ENCODE measurements at regions not wholly inside any gene's neighbourhood (a gene's known extent, or its start where the extent isn't known, plus 50 kb on each side); places are given as distances from the start of the nearest gene placed in this dataset.

DNA sequence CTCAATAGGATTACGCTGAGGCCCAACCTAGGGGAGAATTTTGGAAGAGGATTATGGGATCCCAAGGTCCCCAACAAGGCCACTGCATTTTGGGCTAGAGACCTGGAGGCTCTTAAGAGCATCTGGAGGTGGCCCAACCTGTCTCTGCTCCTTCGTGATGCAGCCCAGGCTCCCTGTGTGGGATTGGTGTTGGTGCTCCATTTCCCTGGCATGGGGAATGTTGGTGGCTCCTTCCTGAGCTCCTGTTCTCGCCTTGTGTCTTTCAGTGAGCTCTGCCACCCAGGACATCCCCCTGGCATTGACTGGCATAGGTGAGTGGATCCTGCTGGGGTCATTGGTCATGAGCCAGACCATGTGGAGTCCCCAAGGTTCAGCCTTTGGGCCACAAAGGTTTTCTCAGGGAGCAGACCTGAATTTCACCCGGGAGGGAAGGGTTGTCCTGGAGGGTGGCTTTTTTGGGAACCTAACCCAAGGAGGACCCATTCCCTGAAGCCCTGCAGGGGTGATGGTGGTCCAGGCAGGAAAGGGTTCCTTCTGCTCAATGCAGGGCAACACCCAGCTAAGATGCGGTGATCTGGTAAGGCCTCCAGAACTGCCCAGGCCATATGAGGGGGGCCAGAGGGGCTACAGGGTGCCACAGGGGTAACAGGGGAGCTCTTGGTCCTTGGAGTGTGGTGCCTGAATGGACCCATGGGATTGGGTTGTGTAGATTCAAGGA is 202.5 kb downstream of the UBE3A start:
- no peak for TF ChIP-seq POLR2A (IDR thresholded peaks at IDR 0.05; ENCODE audit: low read depth, low read length)
- TF ChIP-seq TAF1 (IDR thresholded peaks at IDR 0.05; ENCODE audit: low read depth, low read length), result no peak
- TF ChIP-seq POLR2AphosphoS5 (IDR thresholded peaks at IDR 0.05; ENCODE audit: low read depth, low read length), result no peak
- no peak for TF ChIP-seq PAX5 (IDR thresholded peaks at IDR 0.05; ENCODE audit: insufficient read depth, low read length, severe bottlenecking)
- TF ChIP-seq SPI1 (IDR thresholded peaks at IDR 0.05; ENCODE audit: low read depth, low read length), result no peak
- no peak for TF ChIP-seq POU2F2 (IDR thresholded peaks at IDR 0.05; ENCODE audit: low read depth, low read length)

Measured in GM12891 (cell line).